ENCODE measurements at regions not wholly inside any gene's neighbourhood (a gene's known extent, or its start where the extent isn't known, plus 50 kb on each side); places are given as distances from the start of the nearest gene placed in this dataset.

DNA sequence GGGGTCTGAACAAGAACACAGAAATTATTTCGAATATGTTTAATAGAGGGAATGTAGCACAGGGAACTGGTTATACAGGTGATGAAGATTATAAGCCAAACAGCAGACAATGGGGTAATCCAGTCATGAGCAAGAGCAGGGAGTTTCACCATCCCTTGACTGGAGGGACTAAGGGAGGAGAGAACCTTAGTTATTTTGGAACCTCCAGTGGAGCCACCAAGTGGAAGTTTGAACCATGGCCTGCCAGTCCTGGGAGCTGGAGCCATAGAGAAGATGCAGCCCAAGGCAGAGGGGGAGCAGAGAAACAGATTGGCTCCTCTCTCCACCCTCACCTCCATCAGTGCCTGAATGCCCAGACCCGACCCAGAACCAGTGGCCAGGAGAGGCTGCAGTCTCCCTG is 264.6 kb upstream of the RASGEF1B start:
- H3K4me3 ChIP-seq (ENCODE audit: low read depth, low read length), result no peak overlapping the region
- H3K36me3 ChIP-seq (ENCODE audit: control insufficient read depth, insufficient read depth, low read length), result no peaks in the 10 kb centered on the region
- TF ChIP-seq, protein P1, sequence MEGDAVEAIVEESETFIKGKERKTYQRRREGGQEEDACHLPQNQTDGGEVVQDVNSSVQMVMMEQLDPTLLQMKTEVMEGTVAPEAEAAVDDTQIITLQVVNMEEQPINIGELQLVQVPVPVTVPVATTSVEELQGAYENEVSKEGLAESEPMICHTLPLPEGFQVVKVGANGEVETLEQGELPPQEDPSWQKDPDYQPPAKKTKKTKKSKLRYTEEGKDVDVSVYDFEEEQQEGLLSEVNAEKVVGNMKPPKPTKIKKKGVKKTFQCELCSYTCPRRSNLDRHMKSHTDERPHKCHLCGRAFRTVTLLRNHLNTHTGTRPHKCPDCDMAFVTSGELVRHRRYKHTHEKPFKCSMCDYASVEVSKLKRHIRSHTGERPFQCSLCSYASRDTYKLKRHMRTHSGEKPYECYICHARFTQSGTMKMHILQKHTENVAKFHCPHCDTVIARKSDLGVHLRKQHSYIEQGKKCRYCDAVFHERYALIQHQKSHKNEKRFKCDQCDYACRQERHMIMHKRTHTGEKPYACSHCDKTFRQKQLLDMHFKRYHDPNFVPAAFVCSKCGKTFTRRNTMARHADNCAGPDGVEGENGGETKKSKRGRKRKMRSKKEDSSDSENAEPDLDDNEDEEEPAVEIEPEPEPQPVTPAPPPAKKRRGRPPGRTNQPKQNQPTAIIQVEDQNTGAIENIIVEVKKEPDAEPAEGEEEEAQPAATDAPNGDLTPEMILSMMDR (IDR thresholded peaks at IDR 0.05; ENCODE audit: insufficient read depth, low read depth, low read length), result no peak
- POLR2A ChIA-PET, result no interaction called here
- no peaks in the 10 kb centered on the region for H3K27me3 ChIP-seq (ENCODE audit: control insufficient read depth, insufficient read depth, low read length)
- no peak for DNase-seq (ENCODE audit: low read depth)
- CTCF ChIA-PET, result no interaction called here

DNA sequence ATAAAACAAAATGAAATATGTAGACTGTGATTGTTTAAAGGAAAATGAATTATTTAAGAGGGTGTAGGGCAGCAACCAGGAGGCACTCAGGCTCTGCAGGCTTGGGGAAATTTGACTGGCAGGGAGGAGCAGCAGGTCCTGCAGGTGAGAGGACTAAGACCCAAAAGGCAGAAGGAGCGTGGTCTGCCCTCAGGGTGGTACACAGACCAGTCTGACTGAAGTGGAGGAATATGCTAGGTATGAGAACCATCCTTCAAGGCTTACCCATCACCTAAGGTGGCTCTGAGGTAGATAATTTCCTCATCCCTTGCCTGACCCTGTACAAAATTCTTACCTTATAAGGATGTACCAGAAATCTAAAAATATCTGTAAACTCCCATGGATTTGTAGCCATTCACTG is 261.3 kb upstream of the RASGEF1B start:
- TF ChIP-seq, protein P1 (IDR thresholded peaks at IDR 0.05; ENCODE audit: insufficient read depth, low read depth, low read length), result no peak
- no peak for DNase-seq (ENCODE audit: low read depth)
- no peaks in the 10 kb centered on the region for H3K36me3 ChIP-seq (ENCODE audit: control insufficient read depth, insufficient read depth, low read length)
- ChIA-PET POLR2A (no interaction called here), CTCF (no interaction called here)
- no peak overlapping the region for H3K4me3 ChIP-seq (ENCODE audit: low read depth, low read length)
- H3K27me3 ChIP-seq (ENCODE audit: control insufficient read depth, insufficient read depth, low read length), result no peaks in the 10 kb centered on the region

DNA sequence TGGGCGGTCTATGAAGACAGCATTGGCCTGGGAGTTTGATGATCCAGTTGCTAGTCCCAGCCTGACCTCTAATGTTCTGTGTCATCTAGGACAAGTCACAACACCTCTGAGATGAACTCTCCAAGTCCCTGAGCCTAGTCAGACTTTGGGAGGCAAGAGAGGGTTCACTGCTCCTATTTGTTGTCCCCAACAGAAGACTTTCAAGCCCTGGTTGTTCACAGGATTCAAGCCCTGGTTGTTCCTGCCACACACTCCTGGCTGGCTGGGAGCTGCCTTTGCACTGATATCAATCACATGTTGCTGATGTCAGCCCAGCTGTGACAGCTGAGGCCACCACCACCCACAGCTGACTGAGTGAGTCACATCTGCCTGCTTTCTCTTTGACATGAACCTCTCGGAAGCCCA is 253.2 kb upstream of the RASGEF1B start:
- ChIA-PET CTCF (no interaction called here), POLR2A (no interaction called here)
- H3K36me3 ChIP-seq (ENCODE audit: control insufficient read depth, insufficient read depth, low read length), result no peaks in the 10 kb centered on the region
- TF ChIP-seq, protein P1 (IDR thresholded peaks at IDR 0.05; ENCODE audit: insufficient read depth, low read depth, low read length), result no peak
- H3K27me3 ChIP-seq (ENCODE audit: control insufficient read depth, insufficient read depth, low read length), result no peaks in the 10 kb centered on the region
- H3K4me3 ChIP-seq (ENCODE audit: low read depth, low read length), result no peak overlapping the region
- DNase-seq (ENCODE audit: low read depth), result no peak

DNA sequence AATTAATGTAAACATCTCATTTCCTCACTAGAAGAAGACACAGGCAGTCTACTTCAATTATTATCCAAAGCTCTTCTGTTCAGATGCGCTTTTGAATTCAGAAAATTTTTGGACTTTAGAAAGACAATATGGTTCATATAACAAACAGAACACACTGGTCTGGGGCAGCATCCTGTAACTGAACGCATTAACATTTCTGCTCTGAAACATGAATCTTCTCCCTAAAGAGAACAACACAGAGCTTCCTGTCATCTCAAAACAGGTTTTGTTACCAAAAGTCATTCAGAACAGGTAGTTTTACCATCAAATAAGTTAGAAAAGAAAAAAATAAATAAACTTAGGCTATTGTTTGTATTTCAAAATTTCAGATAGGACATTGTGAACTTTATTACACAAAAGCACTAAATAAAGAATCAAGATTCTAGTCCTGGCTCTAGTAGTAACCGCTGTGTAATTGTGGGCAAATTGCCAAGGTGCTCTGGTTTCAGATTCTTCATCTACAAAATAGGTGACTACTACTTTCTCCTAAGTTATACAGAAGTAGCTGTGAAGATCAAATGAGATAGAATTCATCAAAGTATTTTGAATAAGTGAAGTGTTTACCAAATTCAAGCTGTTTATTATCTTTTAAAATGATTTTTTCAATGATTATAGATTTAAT is 252.3 kb upstream of the RASGEF1B start:
- CTCF ChIA-PET, result no interaction called here
- no peaks in the 10 kb centered on the region for H3K36me3 ChIP-seq (ENCODE audit: control insufficient read depth, insufficient read depth, low read length)
- no peak overlapping the region for H3K4me3 ChIP-seq (ENCODE audit: low read depth, low read length)
- POLR2A ChIA-PET, result no interaction called here
- H3K27me3 ChIP-seq (ENCODE audit: control insufficient read depth, insufficient read depth, low read length), result no peaks in the 10 kb centered on the region
- DNase-seq (ENCODE audit: low read depth), result no peak
- TF ChIP-seq, protein P1 (IDR thresholded peaks at IDR 0.05; ENCODE audit: insufficient read depth, low read depth, low read length), result no peak

DNA sequence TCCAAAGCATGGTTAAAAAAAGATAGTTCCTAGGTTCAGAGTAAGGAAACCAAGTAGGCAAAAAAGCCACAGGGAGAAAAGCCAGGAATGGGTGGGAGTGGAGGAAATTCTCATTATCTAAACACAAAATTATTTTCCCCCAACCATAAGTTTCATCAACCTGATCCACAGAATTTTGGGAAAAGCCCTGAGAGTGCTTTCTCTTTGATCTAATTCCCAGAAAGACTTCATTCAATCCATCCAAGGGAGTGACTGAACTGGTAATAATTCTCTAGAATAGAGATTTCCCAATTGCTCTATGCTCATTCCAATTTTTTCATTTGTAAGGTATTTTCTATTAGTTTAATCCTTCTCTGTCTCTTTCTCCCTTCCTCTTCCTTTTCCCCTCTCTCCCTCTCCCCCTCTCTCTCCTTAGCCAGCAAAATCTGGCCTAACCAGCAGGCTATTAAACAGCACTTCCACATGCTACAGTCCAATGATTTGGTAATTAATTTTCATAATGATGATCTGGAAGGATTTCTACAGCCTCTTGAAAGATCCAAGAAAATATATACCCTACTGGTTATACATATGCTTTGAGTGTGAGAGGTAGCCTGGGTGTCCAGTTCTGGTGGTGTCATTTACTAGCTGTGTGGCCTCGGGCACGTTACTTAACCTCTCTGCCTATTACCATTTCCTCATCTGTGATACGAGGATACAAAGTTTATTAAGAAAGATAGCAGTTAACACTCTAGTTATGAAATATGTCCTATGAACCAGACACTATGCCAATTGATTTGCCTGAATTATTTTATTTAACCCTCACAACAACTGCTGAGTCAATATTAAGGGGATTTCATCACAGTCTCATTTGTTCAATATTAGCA is 251.5 kb upstream of the RASGEF1B start:
- DNase-seq (ENCODE audit: low read depth), result no peak
- ChIA-PET POLR2A (no interaction called here), CTCF (no interaction called here)
- Histone ChIP-seq H3K4me3 (ENCODE audit: low read depth, low read length) (no peak overlapping the region), H3K36me3 (ENCODE audit: control insufficient read depth, insufficient read depth, low read length) (no peaks in the 10 kb centered on the region), H3K27me3 (ENCODE audit: control insufficient read depth, insufficient read depth, low read length) (no peaks in the 10 kb centered on the region)
- TF ChIP-seq, protein P1 (IDR thresholded peaks at IDR 0.05; ENCODE audit: insufficient read depth, low read depth, low read length), result no peak

Data from BJ (cell line).